ENCODE measurements at regions not wholly inside any gene's neighbourhood (a gene's known extent, or its start where the extent isn't known, plus 50 kb on each side); places are given as distances from the start of the nearest gene placed in this dataset.
"Not testable (repeated sequence)": the region's sequence is repeated elsewhere in the genome, so short reads cannot be mapped to it uniquely, and the experiment has no call there.

- DNase-seq, result no peak
Observed at GRCh38 chr9:134562146-134562849, 79.3 kb upstream of the COL5A1 start.

- no peak for DNase-seq
Observed at GRCh38 chr9:134563397-134563796, 78.2 kb upstream of the COL5A1 start.

GRCh38 chr9:134564431-134565170, 77.0 kb upstream of the COL5A1 start:
- DNase-seq, result no peak

- DNase-seq, result no peak
Observed at GRCh38 chr9:134565316-134565915, 76.2 kb upstream of the COL5A1 start.

- no peak for DNase-seq
Observed at GRCh38 chr9:134566196-134566847, 75.3 kb upstream of the COL5A1 start.

GRCh38 chr9:134566936-134567335, 74.7 kb upstream of the COL5A1 start:
- DNase-seq, result no peak

GRCh38 chr9:134568116-134568515, 73.5 kb upstream of the COL5A1 start:
- DNase-seq, result no peak

- DNase-seq, result no peak
Observed at GRCh38 chr9:134568811-134569210, 72.8 kb upstream of the COL5A1 start.

GRCh38 chr9:134569626-134570025, 72.0 kb upstream of the COL5A1 start:
- DNase-seq, result no peak

GRCh38 chr9:134570151-134570621, 71.4 kb upstream of the COL5A1 start:
- no peak for DNase-seq

GRCh38 chr9:134570711-134571325, 70.8 kb upstream of the COL5A1 start:
- DNase-seq, result no peak

GRCh38 chr9:134571326-134571931, 70.2 kb upstream of the COL5A1 start:
- no peak for DNase-seq

- no peak for DNase-seq
Observed at GRCh38 chr9:134571946-134572917, 69.4 kb upstream of the COL5A1 start.

GRCh38 chr9:134574686-134575085, 66.9 kb upstream of the COL5A1 start:
- DNase-seq, result not testable (repeated sequence)

- no peak for DNase-seq
Observed at GRCh38 chr9:134575103-134575900, 66.3 kb upstream of the COL5A1 start.

GRCh38 chr9:134575901-134576176, 65.8 kb upstream of the COL5A1 start:
- no peak for DNase-seq

- no peak for DNase-seq
Observed at GRCh38 chr9:134585021-134585561, 56.5 kb upstream of the COL5A1 start.

GRCh38 chr9:134585746-134586706, 55.6 kb upstream of the COL5A1 start:
- DNase-seq, result no peak

- DNase-seq, result no peak
Observed at GRCh38 chr9:134589748-134590147, 51.9 kb upstream of the COL5A1 start.
